ENCODE measurements at regions not wholly inside any gene's neighbourhood (a gene's known extent, or its start where the extent isn't known, plus 50 kb on each side); places are given as distances from the start of the nearest gene placed in this dataset.

DNA sequence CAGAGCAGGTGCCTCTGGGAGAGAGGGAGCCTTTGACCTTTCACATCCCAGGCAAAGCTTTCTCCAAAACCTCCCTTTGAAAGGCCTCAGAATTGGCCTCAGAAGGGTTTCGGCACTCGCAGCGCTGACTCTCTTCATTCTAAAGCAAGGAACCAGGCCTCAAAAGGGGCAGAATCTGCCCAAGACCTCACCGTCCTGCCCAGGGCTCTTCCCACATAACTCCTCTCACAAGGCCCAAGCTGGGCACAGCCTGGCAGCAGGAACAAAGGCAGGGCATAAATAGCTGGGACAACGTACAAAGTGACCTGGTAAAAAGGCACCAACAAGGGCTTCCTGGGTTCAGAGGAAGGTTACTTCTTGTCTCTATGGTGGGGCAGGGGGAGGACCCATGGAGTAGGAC, 166.3 kb upstream of the FSTL4 start:
- Histone ChIP-seq H3K36me3 (replicated peaks in 1 of 2; ENCODE audit: control insufficient read depth in 2 of 2, insufficient read depth in 2 of 2, low read length in 2 of 2) (no peaks in the 10 kb centered on the region), H3K27me3 (ENCODE audit: control insufficient read depth in 3 of 3, insufficient read depth in 3 of 3, low read depth in 1 of 3, low read length in 3 of 3) (no peaks in the 10 kb centered on the region), H2BK120ac (ENCODE audit: low read depth, low read length) (no peak overlapping the region), H3K4me2 (ENCODE audit: insufficient read depth, low read length, poor library complexity, severe bottlenecking) (no peak overlapping the region), H2AFZ (ENCODE audit: low read length) (no peak overlapping the region), H3K4me1 (ENCODE audit: control insufficient read depth in 2 of 2, insufficient read depth in 1 of 2, low read depth in 1 of 2, low read length in 2 of 2) (no peaks in the 10 kb centered on the region), H2BK5ac (ENCODE audit: low read length) (no peak overlapping the region), H4K8ac (ENCODE audit: low read depth, low read length) (no peak overlapping the region), H3K9me3 (replicated peaks in 1 of 2; ENCODE audit: control insufficient read depth in 2 of 2, insufficient read depth in 1 of 2, low read depth in 1 of 2, low read length in 2 of 2) (no peaks in the 10 kb centered on the region), H3K14ac (ENCODE audit: low read length) (no peak overlapping the region), H3K4me3 (ENCODE audit: low read length in 2 of 2) (no peak overlapping the region), H3K23ac (ENCODE audit: low read depth, low read length, poor library complexity) (no peak overlapping the region), H2AK5ac (ENCODE audit: low read depth, low read length) (no peak overlapping the region), H2BK15ac (ENCODE audit: low read length) (no peak overlapping the region), H3K4ac (ENCODE audit: low read length) (no peak overlapping the region), H4K91ac (ENCODE audit: low read depth, low read length, poor library complexity) (peak overlapping the region; percentile 22), H3K9ac (ENCODE audit: low read depth, low read length, poor library complexity) (no peak overlapping the region), H3K27ac (replicated peaks; ENCODE audit: low read length) (no peak overlapping the region), H2BK12ac (ENCODE audit: low read length) (no peak overlapping the region), H3K18ac (ENCODE audit: low read length) (no peak overlapping the region), H3K79me1 (ENCODE audit: low read depth, low read length) (no peaks in the 10 kb centered on the region)
- no peak for DNase-seq (ENCODE audit: low spot score)
- no CpG with 5 or more reads among the region's 5 CpGs for WGBS, 2 donors (ENCODE audit: extremely low coverage in 2 of 2, insufficient read length in 2 of 2, insufficient replicate concordance in 1 of 2)

GRCh38 chr5:133777951-133778350, 165.6 kb upstream of the FSTL4 start:
- Histone ChIP-seq H2BK15ac (ENCODE audit: low read length) (no peak overlapping the region), H2AK5ac (ENCODE audit: low read depth, low read length) (no peak overlapping the region), H3K36me3 (replicated peaks in 1 of 2; ENCODE audit: control insufficient read depth in 2 of 2, insufficient read depth in 2 of 2, low read length in 2 of 2) (no peaks in the 10 kb centered on the region), H3K18ac (ENCODE audit: low read length) (no peak overlapping the region), H2AFZ (ENCODE audit: low read length) (no peak overlapping the region), H2BK5ac (ENCODE audit: low read length) (no peak overlapping the region), H3K4me3 (ENCODE audit: low read length in 2 of 2) (no peak overlapping the region), H4K91ac (ENCODE audit: low read depth, low read length, poor library complexity) (no peak overlapping the region), H3K27me3 (ENCODE audit: control insufficient read depth in 3 of 3, insufficient read depth in 3 of 3, low read depth in 1 of 3, low read length in 3 of 3) (peaks cover 0 to 2% (median 0%) of the 10 kb centered on the region in 3 experiments), H3K9me3 (replicated peaks in 1 of 2; ENCODE audit: control insufficient read depth in 2 of 2, insufficient read depth in 1 of 2, low read depth in 1 of 2, low read length in 2 of 2) (no peaks in the 10 kb centered on the region), H3K27ac (replicated peaks; ENCODE audit: low read length) (no peak overlapping the region), H3K4me2 (ENCODE audit: insufficient read depth, low read length, poor library complexity, severe bottlenecking) (no peak overlapping the region), H2BK12ac (ENCODE audit: low read length) (no peak overlapping the region), H3K9ac (ENCODE audit: low read depth, low read length, poor library complexity) (no peak overlapping the region), H3K14ac (ENCODE audit: low read length) (no peak overlapping the region), H3K23ac (ENCODE audit: low read depth, low read length, poor library complexity) (no peak overlapping the region), H3K79me1 (ENCODE audit: low read depth, low read length) (no peaks in the 10 kb centered on the region), H3K4ac (ENCODE audit: low read length) (no peak overlapping the region), H2BK120ac (ENCODE audit: low read depth, low read length) (no peak overlapping the region), H3K4me1 (ENCODE audit: control insufficient read depth in 2 of 2, insufficient read depth in 1 of 2, low read depth in 1 of 2, low read length in 2 of 2) (no peaks in the 10 kb centered on the region), H4K8ac (ENCODE audit: low read depth, low read length) (no peak overlapping the region)
- WGBS, 2 donors (ENCODE audit: extremely low coverage in 2 of 2, insufficient read length in 2 of 2, insufficient replicate concordance in 1 of 2), result no CpG with 5 or more reads among the region's 3 CpGs
- no peak for DNase-seq (ENCODE audit: low spot score)

DNA sequence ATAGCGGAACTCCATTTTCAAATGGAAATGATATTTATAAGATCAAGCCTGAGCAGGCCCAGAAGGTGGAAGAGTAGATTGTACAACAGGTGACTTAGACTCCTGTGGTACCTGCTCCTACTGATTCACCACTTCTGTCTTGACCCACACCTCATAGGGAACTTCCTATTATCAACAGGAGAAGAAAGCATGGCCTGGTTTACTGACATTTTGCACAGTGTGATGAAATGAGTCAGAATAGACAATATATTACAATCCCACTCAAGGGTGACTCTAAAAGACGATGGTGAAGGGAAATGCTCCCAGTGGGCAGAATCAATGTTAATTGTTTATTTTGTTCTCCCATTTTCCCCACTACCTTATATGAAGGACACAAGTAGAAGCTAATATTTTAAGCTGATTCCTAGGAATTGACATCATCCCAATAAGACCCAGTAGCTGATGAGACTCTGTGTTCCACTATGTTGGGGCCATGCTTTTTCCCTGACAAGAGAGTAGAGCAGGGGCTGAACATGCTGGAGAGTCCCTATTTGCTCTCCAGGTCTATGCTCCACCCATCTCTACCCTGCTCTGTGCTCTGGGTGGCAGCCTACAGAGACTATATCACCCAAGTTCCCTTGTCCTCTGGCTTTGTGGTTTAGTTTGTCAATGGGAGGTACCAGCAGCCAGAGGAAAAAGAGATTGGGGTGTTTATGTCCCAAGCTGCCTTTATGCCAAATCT, 163.4 kb upstream of the FSTL4 start:
- H3K27ac ChIP-seq (replicated peaks; ENCODE audit: low read length), result no peak overlapping the region
- H2AK5ac ChIP-seq (ENCODE audit: low read depth, low read length), result no peak overlapping the region
- no peak for DNase-seq (ENCODE audit: low spot score)
- no peak overlapping the region for H3K9ac ChIP-seq (ENCODE audit: low read depth, low read length, poor library complexity)
- no peak overlapping the region for H3K4me3 ChIP-seq (ENCODE audit: low read length in 2 of 2)
- H4K91ac ChIP-seq (ENCODE audit: low read depth, low read length, poor library complexity), result no peak overlapping the region
- H2BK5ac ChIP-seq (ENCODE audit: low read length), result no peak overlapping the region
- no peak overlapping the region for H3K4me2 ChIP-seq (ENCODE audit: insufficient read depth, low read length, poor library complexity, severe bottlenecking)
- H3K27me3 ChIP-seq (ENCODE audit: control insufficient read depth in 3 of 3, insufficient read depth in 3 of 3, low read depth in 1 of 3, low read length in 3 of 3), result peaks cover 0 to 2% (median 0%) of the 10 kb centered on the region in 3 experiments
- no peaks in the 10 kb centered on the region for H3K79me1 ChIP-seq (ENCODE audit: low read depth, low read length)
- no peaks in the 10 kb centered on the region for H3K9me3 ChIP-seq (replicated peaks in 1 of 2; ENCODE audit: control insufficient read depth in 2 of 2, insufficient read depth in 1 of 2, low read depth in 1 of 2, low read length in 2 of 2)
- no peaks in the 10 kb centered on the region for H3K36me3 ChIP-seq (replicated peaks in 1 of 2; ENCODE audit: control insufficient read depth in 2 of 2, insufficient read depth in 2 of 2, low read length in 2 of 2)
- no peak overlapping the region for H4K8ac ChIP-seq (ENCODE audit: low read depth, low read length)
- WGBS, 2 donors (ENCODE audit: extremely low coverage in 2 of 2, insufficient read length in 2 of 2, insufficient replicate concordance in 1 of 2), result no CpG with 5 or more reads among the region's 2 CpGs
- no peak overlapping the region for H2BK15ac ChIP-seq (ENCODE audit: low read length)
- H2BK120ac ChIP-seq (ENCODE audit: low read depth, low read length), result no peak overlapping the region
- no peak overlapping the region for H2AFZ ChIP-seq (ENCODE audit: low read length)
- H3K4me1 ChIP-seq (ENCODE audit: control insufficient read depth in 2 of 2, insufficient read depth in 1 of 2, low read depth in 1 of 2, low read length in 2 of 2), result no peaks in the 10 kb centered on the region
- no peak overlapping the region for H3K4ac ChIP-seq (ENCODE audit: low read length)
- no peak overlapping the region for H2BK12ac ChIP-seq (ENCODE audit: low read length)
- H3K23ac ChIP-seq (ENCODE audit: low read depth, low read length, poor library complexity), result no peak overlapping the region
- no peak overlapping the region for H3K18ac ChIP-seq (ENCODE audit: low read length)
- H3K14ac ChIP-seq (ENCODE audit: low read length), result no peak overlapping the region

GRCh38 chr5:133773247-133774202, 161.2 kb upstream of the FSTL4 start:
- Histone ChIP-seq H4K8ac (ENCODE audit: low read depth, low read length) (no peak overlapping the region), H3K4me3 (ENCODE audit: low read length in 2 of 2) (no peak overlapping the region), H3K27ac (replicated peaks; ENCODE audit: low read length) (no peak overlapping the region), H4K91ac (ENCODE audit: low read depth, low read length, poor library complexity) (no peak overlapping the region), H3K9me3 (replicated peaks in 1 of 2; ENCODE audit: control insufficient read depth in 2 of 2, insufficient read depth in 1 of 2, low read depth in 1 of 2, low read length in 2 of 2) (no peaks in the 10 kb centered on the region), H3K14ac (ENCODE audit: low read length) (no peak overlapping the region), H2AK5ac (ENCODE audit: low read depth, low read length) (no peak overlapping the region), H3K18ac (ENCODE audit: low read length) (no peak overlapping the region), H2BK120ac (ENCODE audit: low read depth, low read length) (no peak overlapping the region), H3K23ac (ENCODE audit: low read depth, low read length, poor library complexity) (no peak overlapping the region), H2BK5ac (ENCODE audit: low read length) (no peak overlapping the region), H3K4me1 (ENCODE audit: control insufficient read depth in 2 of 2, insufficient read depth in 1 of 2, low read depth in 1 of 2, low read length in 2 of 2) (no peaks in the 10 kb centered on the region), H3K27me3 (ENCODE audit: control insufficient read depth in 3 of 3, insufficient read depth in 3 of 3, low read depth in 1 of 3, low read length in 3 of 3) (peaks cover 0 to 2% (median 0%) of the 10 kb centered on the region in 3 experiments), H3K9ac (ENCODE audit: low read depth, low read length, poor library complexity) (no peak overlapping the region), H2BK12ac (ENCODE audit: low read length) (no peak overlapping the region), H3K4ac (ENCODE audit: low read length) (no peak overlapping the region), H3K79me1 (ENCODE audit: low read depth, low read length) (no peaks in the 10 kb centered on the region), H3K4me2 (ENCODE audit: insufficient read depth, low read length, poor library complexity, severe bottlenecking) (no peak overlapping the region), H2AFZ (ENCODE audit: low read length) (no peak overlapping the region), H3K36me3 (replicated peaks in 1 of 2; ENCODE audit: control insufficient read depth in 2 of 2, insufficient read depth in 2 of 2, low read length in 2 of 2) (no peaks in the 10 kb centered on the region), H2BK15ac (ENCODE audit: low read length) (no peak overlapping the region)
- no CpG with 5 or more reads among the region's 8 CpGs for WGBS, 2 donors (ENCODE audit: extremely low coverage in 2 of 2, insufficient read length in 2 of 2, insufficient replicate concordance in 1 of 2)
- DNase-seq (ENCODE audit: low spot score), result no peak
